CD4-positive, alpha-beta T cell treated with Interleukin-17A for 4 hours (primary cell): ENCODE measurements at regions not wholly inside any gene's neighbourhood (a gene's known extent, or its start where the extent isn't known, plus 50 kb on each side); places are given as distances from the start of the nearest gene placed in this dataset.
A peak's percentile ranks its signal among the peaks of the same experiment; 100 is the strongest.
"Not testable (repeated sequence)": the region's sequence is repeated elsewhere in the genome, so short reads cannot be mapped to it uniquely, and the experiment has no call there.

Experiments
- DNase-seq: peaks from one replicate; pipeline ENCODE4 v3.0.0-alpha.2; 2020; ENCODE audit warnings: mixed read lengths

DNA sequence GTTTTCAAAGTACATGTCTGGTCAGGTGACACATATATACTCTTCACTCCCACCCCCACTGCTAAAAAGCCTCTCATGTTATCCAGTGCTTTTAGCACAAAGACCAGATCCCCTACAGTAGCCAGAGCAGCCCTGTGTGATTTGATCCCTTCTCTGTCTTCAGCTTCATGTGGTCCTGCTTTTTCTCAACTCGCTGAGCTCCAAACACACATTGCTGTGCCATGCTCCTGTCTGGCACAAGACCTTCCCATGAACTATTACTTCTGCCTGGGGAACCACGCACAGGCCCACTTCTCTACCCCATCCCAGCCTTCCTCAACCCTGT lies 127.1 kb downstream of the RASSF10 start:
- DNase-seq = no peak

DNA sequence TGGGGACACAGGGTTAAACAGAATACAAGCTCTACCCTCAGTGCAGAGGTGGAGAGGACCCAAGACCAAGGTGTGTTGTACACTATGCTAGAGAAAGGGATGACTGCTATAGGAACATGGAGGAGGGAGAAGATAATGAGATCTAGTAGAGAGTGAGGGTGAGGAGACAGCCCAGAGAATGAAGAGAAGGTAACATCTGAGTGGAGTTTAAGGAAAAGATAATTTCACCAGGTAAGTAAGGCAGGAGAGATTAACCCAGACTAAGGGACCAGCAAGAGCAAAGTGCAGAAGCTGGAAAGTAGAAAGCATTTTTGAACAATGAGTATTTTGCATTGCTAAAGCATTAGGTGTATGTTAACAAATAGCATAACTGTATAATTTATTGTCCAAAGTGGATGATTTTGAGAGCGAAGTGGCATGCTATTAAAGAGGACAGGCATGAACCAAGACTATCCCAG lies 128.8 kb downstream of the RASSF10 start:
- no peak for DNase-seq

DNA sequence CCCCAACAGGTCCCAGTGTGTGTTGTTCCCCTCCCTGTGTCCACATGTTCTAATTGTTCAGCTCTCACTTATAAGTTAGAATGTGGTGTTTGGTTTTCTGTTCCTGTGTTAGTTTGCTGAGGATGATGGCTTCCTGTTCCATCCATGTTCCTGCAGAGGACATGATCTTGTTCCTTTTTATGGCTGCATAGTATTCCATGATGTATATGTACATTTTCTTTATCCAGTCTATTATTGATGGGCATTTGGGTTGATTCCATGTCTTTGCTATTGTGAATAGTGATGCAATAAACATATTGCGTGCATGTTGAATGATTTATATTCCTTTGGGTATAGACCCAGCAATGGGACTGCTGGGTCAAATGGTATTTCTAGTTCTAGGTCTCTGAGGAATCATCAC lies 130.0 kb downstream of the RASSF10 start:
- not testable (repeated sequence) for DNase-seq

DNA sequence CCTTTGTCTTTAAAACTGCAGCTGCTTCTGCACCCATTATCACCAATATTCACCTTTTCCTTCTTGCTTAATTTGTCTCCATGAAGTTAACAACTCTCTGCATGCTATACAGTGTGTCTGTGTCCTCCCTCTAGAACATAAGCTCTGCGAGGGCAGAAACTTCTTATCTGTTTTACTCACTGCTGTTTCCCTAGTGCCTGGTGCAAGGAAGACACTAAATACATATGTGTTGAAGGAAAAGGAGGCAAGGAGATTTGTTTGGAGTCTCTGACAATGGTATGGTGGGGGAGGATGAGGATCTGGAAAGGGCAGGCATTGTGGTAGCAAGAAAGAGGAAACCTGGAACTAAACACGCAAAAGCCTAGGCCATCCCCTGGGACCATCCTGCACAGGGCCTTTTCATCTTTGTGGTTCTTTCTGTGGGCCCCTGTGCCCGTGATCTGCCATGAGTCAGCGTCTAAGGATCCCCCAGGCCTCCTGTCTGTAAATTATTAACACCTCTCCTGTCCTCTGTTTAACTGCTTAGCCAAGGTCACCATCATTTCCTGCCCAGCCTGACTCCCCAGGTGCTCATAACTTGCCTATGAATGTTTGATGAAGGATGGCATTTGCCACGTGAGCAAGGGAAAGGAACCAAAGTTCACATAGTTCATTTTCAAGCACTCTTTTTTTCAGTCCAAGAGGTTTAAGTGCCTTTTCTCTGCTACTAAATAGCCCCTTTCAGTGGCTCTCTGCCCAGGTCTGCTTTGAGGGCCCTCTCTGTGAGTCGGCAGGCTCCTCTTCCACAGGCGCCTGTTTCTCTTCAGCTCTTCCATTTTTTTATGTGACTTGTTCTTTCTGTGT lies 131.1 kb downstream of the RASSF10 start:
- DNase-seq = no peak

DNA sequence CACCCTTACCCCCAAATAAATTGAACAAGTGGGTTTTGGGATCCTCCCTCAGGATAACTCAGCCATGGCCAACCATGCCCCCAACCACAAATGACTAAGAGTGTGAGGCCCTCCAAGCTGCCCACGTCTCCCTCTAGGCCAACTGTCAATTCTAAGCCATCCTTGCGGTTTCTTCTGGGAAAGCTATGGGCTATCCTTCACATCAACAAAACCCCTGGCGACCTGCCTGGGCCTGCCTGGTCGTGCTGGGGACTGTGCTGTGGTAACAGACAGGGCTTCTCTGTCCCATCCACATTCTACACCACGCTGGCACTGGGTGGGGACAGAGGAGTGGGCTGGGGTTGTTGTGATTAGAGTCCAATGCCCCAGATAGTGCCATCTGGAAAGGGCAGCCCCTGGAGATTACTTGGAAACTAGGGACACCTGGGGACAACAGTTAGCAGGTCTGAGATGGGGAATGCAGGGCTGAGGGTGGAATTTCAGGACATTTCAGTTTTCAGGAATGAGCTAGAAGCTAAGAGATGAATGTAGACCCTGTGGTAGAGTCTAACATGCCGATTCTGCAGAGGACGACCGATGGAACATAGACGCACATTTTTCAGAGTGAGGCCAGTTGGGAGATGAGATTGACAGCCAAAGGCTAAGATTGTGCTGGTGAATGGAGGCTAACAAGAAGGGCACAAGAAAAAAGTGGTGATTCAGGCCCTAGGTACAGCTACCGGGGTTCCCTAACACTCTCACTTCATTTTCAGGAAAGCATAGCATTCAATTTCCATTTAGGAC lies 131.9 kb downstream of the RASSF10 start:
- no peak for DNase-seq

DNA sequence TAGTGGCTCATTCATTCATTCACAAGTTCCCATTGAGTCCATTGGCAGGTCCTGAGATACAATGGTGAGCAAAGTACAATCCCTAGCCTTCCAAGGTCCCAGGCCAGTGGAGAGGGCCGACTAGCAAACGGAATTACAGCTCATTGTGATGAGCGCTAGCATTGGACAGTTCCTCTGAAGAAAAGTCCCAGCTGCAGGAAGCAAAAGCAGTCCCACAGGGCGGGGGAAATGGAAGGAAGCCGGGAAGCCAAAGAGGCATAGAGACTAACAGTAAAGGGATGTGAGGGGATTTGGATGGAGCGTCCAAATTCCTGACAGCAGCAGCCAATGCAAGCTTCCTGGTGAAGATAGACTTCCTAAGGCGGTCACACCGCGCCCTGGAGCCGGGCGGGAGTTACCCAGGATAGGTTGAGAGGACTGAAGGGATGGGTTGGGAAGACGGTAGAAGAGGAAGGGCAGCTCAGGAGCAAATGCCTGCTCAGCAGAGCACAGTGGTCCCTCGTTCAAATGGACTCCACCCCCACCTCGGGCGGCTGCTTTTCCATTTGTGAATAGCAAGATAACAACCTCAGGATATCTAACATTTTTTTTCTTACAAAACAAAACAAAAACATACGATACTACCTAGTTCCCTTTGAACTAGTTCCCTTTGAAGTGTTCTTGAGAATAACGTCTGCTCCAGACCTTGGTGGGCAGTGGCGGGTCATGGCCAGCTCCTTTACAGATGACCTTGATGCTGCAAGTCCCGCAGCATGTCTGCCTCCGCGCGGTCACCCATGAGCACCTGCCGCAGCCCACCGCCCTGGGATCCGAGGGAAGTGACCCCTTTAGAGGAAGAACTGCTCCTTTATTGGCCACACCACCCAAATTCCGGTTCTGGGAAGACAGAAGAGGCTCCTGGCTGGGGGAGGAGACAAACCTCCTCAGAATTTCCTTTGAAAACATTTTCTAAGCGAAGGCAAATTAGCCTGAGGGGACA lies 132.9 kb downstream of the RASSF10 start:
- DNase-seq = no peak

DNA sequence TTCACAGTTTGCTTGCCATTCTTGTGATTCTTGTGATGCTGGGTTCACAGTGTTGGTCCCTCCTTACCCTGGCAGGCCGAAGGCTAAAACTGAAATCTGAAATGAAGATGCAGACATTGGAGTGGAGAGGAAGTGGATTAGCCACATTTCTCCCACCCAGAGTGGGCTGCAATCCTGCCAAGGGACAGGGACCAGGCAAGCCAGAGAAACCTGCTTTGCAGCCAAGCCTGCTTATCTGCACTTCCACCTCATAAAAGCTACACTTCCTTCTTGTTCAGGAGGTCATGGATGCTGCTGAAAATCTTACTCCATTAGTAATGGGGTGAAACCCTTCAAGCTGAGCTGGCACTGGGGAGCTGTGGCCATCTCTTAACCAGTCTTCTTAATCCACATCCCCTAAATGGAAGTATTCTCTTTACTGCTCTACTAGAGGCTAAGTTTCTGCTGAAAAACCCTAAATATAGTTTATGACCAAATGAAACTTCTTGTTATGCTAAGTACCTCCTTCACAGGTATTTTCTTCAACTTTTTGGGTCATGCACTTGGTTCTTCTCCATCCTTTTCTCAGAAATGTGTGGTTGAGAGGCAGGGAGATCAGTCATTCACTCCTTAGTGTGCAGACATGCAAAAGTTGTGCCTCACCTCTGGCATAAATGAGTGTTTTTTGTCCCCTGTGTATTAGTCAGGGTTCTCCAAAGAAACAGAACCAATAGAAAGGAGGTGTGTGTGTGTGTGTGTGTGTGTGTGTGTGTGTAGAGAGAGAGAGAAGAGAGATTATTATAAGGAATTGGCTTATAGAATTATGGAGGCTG lies 133.9 kb upstream of the BMAL1 start:
- no peak for DNase-seq

DNA sequence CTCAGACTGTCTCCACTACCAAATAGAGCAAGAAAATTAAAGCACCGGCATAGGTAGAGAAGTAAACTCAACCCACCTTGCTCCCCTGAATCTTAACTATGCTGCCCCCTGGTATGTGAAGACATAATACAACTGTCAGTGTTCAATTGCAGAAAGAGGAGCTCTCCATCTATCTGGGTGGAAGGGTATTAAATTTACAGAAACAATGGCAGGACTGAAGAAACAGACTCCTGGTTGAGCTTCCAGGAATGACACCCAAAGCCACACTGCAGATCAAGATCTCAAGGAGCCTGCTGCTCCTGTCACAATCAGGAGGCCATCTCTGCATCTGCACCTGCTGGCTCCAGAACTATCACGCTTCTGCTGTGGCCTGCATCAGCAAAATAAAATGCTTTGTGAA lies 132.1 kb upstream of the BMAL1 start:
- no peak for DNase-seq

DNA sequence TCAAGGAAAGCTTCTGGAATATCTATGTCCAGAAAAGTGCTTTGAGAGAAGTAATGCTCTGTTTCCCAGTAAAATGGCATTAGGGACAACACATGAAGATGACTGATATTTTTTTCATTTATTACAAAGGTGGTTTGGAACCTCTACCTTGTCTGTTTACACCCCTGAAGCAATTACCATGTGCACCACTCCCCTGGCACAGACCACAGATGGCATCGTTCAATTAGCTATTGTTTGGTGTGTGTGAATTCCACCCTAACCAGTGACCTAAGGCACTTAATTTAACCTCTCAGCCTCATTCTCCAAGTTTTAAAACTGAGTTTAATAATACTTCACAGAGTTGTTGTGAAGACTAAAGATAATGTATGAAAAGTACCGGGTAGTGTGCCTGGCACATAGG lies 127.6 kb upstream of the BMAL1 start:
- DNase-seq = no peak

DNA sequence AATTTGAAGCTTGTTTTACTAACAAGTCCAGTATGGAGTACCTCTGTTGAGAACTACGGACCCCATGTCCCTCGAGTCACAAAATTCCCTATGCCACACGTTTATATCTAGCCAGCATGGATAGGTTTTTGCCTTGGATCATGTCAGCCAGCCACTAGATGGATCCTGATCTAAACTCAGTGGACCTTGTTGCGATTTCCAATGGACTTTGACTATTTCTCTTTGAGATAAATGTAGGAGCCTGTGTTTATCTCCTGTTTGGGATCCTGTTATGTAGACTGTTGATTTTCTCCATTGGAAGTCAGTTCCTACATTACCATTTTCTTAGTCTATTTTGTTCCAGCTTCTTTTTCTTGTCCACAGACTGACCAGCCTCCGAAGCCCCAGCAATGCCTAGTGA lies 127.1 kb upstream of the BMAL1 start:
- no peak for DNase-seq

DNA sequence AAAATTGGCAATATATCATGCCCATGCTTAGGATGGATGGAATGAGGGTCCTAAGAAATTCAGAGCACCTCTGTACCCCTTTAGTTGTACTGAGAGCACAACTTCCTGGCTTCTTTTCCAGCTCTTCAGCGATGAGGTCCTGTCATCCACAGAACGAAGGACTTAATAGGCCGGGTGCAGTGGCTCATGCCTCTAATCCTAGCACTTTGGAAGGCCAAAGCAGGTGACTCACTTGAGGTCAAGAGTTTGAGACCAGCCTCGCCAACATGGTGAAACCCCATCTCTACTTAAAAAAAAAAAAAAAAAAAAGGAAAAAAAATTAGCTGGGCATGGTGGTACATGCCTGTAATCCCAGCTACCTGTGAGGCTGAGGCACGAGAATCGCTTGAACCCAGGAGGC lies 125.3 kb upstream of the BMAL1 start:
- DNase-seq = no peak

DNA sequence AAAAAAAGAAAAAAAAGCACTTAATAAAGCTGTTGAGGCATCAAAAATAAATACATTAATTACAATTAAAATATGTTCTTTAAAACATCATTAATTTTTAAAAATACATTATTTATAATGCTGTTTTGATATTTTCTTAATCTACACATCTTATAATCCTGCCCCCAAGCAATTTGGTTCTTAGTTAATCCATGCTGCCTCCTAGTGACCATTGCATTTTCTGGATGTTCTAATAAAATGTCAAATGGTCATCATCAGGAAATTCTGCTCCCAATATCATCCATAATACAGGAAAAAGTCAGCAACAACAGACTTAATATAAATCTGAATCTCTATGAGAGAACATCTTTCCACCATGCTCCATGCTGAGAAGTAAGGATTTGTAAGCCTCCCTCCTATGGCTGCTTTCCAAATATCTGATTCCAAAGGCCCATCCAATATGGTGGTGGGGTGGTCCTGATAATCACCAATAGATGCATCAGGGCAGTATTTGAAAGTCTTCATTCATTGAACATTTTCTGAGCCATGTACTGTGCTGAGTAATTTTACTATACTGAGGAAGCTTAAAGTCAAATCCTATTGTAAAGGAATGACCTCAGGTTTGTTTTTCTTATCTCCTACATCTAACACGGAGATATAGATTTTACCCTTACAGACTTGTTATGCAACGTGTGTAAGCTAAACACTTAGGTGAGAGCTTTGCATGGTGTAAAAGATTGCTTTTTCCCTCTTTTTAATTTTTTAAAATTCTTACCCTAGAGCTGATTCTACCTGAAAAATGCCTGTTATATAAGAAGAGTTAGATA lies 124.7 kb upstream of the BMAL1 start:
- DNase-seq = no peak

DNA sequence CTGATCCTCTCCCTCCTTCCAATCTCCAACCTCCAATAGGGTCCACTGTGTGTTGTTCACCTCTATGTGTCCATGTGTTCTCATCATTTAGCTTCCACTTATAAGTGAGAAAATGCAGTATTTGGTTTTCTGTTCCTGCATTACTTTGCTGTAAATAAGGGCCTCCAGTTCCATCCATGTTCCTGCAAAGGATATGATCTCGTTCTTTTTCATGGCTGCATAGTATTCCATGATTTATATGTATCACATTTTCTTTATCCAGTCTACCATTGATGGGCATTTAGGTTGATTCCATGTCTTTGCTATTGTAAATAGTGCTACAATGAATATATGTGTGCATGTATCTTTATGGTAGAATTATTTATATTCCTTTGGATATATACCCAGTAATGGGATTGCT lies 123.2 kb upstream of the BMAL1 start:
- not testable (repeated sequence) for DNase-seq

DNA sequence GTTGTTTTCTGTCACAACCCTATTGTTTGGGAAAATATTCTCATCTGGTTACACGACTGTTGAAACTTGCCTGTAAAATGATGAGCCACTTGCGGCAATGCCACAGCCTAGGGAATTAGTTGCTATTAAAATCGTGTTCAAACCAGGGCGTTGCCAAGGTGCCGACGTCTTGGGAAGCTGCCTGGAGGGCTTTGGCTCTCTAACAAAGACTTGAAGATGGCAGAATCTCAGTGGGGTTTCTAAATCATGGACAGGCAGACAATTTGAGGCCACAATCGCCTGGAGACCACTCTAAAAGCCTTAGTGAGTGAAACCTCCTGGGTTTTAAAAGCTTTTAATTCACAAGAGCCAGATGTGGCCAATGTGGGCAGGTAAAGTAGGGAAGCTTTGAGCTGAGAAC lies 117.2 kb upstream of the BMAL1 start:
- DNase-seq = no peak

DNA sequence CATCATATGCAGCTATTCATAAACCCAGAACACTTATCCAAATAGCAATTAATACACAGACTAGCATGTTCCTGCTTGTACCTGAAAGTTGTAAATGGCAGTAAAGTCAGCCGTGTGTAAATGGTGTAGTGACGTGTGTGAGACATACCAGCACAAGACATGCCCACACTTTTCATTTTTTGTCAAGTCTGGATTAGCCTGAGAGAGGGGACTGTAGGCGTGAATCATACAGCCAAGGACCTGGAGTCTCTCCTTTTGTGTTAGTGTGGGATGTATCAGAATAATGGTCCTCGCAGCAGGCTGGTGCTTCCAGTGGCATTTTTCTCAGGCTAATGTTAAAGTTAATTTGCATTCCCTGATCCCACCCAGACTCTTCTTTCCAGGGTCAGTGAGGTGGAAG lies 116.8 kb upstream of the BMAL1 start:
- no peak for DNase-seq

DNA sequence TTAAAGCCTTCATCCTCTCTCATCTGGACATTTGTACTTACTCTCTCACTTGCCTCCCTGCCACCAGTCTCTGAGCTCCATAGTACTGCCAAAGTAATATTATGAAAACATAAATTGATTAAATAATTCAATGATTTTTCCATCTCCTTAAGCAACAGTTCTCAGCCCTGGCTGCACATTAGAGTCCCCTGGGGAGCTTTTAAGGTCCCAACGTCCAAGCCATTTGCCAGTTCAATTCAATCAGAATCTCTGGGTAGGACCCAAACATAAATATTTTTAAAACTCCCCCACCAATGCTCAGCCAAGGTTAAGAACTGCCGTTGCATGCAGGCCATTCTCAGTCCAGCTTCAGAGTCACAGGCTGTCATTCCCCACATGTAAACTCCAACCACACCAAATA lies 114.4 kb upstream of the BMAL1 start:
- DNase-seq = no peak

DNA sequence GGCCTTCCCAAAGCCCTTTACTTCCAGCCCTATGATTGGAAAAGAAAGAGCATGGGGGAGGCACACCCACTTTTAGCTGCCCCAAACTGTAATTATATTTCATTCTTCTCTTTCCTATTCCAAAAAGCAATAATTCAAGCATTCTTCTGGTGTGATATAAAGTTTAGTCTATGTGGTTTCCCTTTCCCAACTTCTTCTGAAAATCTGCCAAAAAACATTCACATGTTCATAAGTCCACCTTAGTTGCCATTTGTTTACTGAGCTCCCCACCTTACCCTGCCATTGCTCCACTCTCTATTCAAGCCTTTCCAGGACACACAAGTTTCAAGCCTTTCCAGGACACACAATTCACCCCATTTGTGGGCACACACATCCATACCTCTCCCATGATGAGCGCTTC lies 111.6 kb upstream of the BMAL1 start:
- DNase-seq = no peak

DNA sequence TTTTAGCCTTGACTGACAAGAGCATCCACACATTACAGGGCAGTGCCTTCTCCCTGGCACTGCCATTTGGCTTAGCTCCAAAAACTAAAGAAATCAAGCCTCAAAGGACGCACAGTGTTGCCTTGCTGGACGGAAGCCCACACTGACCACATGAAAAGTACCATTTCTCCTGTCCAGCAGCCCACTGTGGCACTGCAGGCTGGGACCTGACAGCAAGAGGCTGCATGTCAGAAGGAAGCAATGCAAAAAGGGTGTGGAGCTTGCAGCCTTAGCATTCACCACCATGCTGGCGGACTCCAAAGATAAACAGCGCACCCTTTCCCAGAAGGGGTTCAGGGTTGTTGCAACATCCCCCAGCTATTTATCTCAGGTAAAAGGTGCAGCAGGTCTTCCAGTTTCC lies 109.3 kb upstream of the BMAL1 start:
- no peak for DNase-seq

DNA sequence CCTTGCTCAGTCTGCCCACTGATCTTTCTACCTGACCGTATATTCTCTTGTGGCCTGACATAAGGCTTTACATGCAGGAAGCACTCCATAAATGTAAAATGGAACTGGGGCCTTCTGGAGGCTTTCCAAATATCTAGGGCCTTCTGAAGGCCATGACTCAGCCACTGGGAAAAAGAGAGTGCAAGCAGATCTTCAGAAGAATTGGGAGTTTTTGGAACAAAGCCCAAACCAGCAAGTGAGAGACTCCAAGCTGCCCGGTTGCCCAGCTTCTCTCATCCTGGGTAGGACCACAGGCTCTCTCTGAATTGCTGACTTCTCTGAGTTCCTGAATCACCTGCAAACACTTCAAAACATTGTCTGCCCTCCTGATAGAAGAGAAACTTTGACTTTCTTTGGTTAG lies 107.9 kb upstream of the BMAL1 start:
- no peak for DNase-seq

DNA sequence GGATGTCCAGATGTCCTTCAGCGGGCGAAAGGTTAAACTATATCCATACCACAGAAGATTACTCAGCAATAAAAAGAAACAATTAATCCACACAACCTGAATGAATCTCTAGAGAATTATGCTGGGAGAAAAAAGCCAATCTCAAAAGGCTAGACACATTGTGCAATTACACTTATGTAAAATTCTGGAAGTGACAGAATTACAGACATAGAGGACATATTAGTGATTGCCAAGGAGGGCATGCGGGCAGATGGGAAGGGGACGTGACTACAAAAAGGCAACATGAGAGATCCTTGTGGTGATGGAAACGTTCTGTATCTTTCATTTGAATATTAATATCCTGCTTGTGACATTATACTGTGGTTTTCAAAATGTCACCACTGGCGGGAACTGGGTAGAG lies 103.5 kb upstream of the BMAL1 start:
- DNase-seq = no peak

DNA sequence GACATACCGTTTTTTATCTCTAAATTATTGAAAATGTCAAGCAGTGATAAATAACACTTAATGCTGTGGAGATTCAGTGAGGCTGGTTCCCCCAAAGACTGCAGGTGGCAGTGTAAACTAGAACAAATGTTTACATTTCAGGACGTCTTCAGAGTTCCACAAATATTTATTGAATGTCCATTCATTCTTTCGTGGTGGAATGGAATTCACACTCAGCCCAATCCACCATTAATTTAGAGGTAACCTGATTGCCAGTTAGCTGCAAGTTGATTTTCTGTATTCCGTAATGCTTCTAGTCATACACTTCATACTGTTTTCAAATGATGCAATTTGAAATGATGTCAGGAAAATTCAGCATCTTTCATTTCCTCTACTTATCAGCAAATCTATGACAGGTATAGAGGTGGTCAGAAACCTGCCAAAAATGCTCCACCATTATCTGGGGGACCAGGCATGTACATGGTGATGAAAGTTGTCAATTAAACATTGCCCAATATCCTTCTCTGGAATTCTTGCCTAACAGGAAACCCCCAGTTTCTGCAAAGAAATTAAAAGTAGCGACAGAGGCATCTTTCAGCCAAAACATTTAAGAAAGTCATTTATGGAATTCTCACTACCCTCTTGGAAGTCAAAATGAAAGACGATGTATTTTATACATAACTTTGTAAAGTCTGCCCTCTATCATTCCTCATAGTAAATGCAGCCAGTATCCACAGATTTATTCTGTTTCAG lies 94.3 kb upstream of the BMAL1 start:
- peak; percentile 28 for DNase-seq
